Smooth muscle cell (in vitro differentiated cells): ENCODE measurements at regions not wholly inside any gene's neighbourhood (a gene's known extent, or its start where the extent isn't known, plus 50 kb on each side); places are given as distances from the start of the nearest gene placed in this dataset.

ENCODE experiments used
- DNase-seq: peaks from one replicate; lab custom pipeline; 2025; ENCODE audit not compliant: unreplicated experiment; lab: John Stamatoyannopoulos, UW
- H2AFZ ChIP-seq: fragments of 200-600 bp; sonication (generic); 2 replicates; pipeline ENCODE4 v1.6.0; 2016; ENCODE audit warnings: antibody characterized with exemption, low read depth, mild to moderate bottlenecking
- H3F3A ChIP-seq: fragments of 200-600 bp; sonication (generic); 2 replicates; pipeline ENCODE4 v1.6.0; 2017; ENCODE audit warnings: antibody characterized with exemption, low read depth
- H3K27ac ChIP-seq: fragments of 200-600 bp; sonication (generic); 2 replicates; pipeline ENCODE4 v1.5.1; 2016; ENCODE audit warnings: low read depth, mild to moderate bottlenecking
- H3K27me3 ChIP-seq: fragments of 200-600 bp; sonication (generic); 2 replicates; pipeline ENCODE4 v1.6.1; 2016; ENCODE audit warnings: low read depth, mild to moderate bottlenecking
- H3K36me3 ChIP-seq: fragments of 200-600 bp; sonication (generic); 2 replicates; pipeline ENCODE4 v1.5.1; 2016; ENCODE audit warnings: low read depth
- H3K4me1 ChIP-seq: fragments of 200-600 bp; sonication (generic); 2 replicates; pipeline ENCODE4 v1.5.1; 2016; ENCODE audit warnings: low read depth
- H3K4me2 ChIP-seq: fragments of 200-600 bp; sonication (generic); 2 replicates; pipeline ENCODE4 v1.6.0; 2016; ENCODE audit warnings: mild to moderate bottlenecking
- H3K4me3 ChIP-seq: fragments of 200-600 bp; sonication (generic); 2 replicates; pipeline ENCODE4 v1.5.1; 2016; ENCODE audit warnings: mild to moderate bottlenecking
- H3K79me2 ChIP-seq: fragments of 200-600 bp; sonication (generic); 2 replicates; pipeline ENCODE4 v1.6.0; 2016; ENCODE audit warnings: low read depth, mild to moderate bottlenecking
- H3K9ac ChIP-seq: fragments of 200-600 bp; sonication (generic); 2 replicates; pipeline ENCODE4 v1.6.0; 2016; ENCODE audit warnings: low read depth
- H3K9me3 ChIP-seq: fragments of 200-600 bp; sonication (generic); replicated peaks from 2 replicates; pipeline ENCODE4 v1.5.1; 2016; ENCODE audit warnings: low read depth
- H4K20me1 ChIP-seq: fragments of 200-600 bp; sonication (generic); 2 replicates; pipeline ENCODE4 v1.6.0; 2016; ENCODE audit warnings: low read depth
- CTCF ChIP-seq: fragments of 200-600 bp; sonication (generic); IDR thresholded peaks from 2 replicates; pipeline ENCODE4 v1.5.1; 2017; ENCODE audit warnings: borderline replicate concordance, mild to moderate bottlenecking, antibody characterized with exemption; ENCODE audit not compliant: insufficient read depth, poor library complexity, severe bottlenecking
- WGBS: methylation state at CpG from one replicate; pipeline ENCODE4 v1.1.7; 2016; ENCODE audit warnings: low lambda C conversion rate; 5-methylcytosine and 5-hydroxymethylcytosine counted together

- H3K79me2 ChIP-seq, result no peaks in the 10 kb centered on the region
- no peak for TF ChIP-seq CTCF
- H3K4me3 ChIP-seq, result no peak overlapping the region
- no peak overlapping the region for H2AFZ ChIP-seq
- no peaks in the 10 kb centered on the region for H3F3A ChIP-seq
- no peak for DNase-seq
- no peak overlapping the region for H3K9ac ChIP-seq
- no peaks in the 10 kb centered on the region for H3K36me3 ChIP-seq
- H3K4me1 ChIP-seq, result no peaks in the 10 kb centered on the region
- peaks cover 78% of the 10 kb centered on the region for H3K27me3 ChIP-seq
- no peak overlapping the region for H3K27ac ChIP-seq
- H3K4me2 ChIP-seq, result no peak overlapping the region
- H3K9me3 ChIP-seq, result no peaks in the 10 kb centered on the region
- H4K20me1 ChIP-seq, result no peaks in the 10 kb centered on the region
- WGBS, result 88% methylated on average over 4 of the region's 4 CpGs
These were observed 113.0 kb upstream of the WSCD2 start for GRCh38 chr12:108016022-108016564.

GRCh38 chr12:108017472-108018057 lies 111.5 kb upstream of the WSCD2 start:
- Histone ChIP-seq H3K79me2 (no peaks in the 10 kb centered on the region), H3K9me3 (no peaks in the 10 kb centered on the region), H3K4me3 (no peak overlapping the region), H3K9ac (no peak overlapping the region), H3K27ac (no peak overlapping the region), H3K27me3 (peaks cover 67% of the 10 kb centered on the region), H4K20me1 (no peaks in the 10 kb centered on the region), H3F3A (no peaks in the 10 kb centered on the region), H3K4me2 (no peak overlapping the region), H2AFZ (no peak overlapping the region), H3K4me1 (no peaks in the 10 kb centered on the region), H3K36me3 (no peaks in the 10 kb centered on the region)
- DNase-seq, result no peak
- 77% methylated on average over 3 of the region's 3 CpGs for WGBS
- no peak for TF ChIP-seq CTCF

- WGBS, result 55% methylated on average over 2 of the region's 2 CpGs
These were observed 109.2 kb upstream of the WSCD2 start for GRCh38 chr12:108019862-108020261.

More at GRCh38 chr12:108019862-108020261, 109.2 kb upstream of the WSCD2 start:
- Histone ChIP-seq H3F3A (no peaks in the 10 kb centered on the region), H3K9me3 (no peaks in the 10 kb centered on the region), H4K20me1 (no peaks in the 10 kb centered on the region), H3K27ac (no peak overlapping the region), H3K4me2 (no peak overlapping the region), H3K27me3 (peaks cover 53% of the 10 kb centered on the region), H3K4me3 (no peak overlapping the region), H3K9ac (no peak overlapping the region), H3K4me1 (no peaks in the 10 kb centered on the region), H2AFZ (no peak overlapping the region), H3K36me3 (no peaks in the 10 kb centered on the region), H3K79me2 (no peaks in the 10 kb centered on the region)
- TF ChIP-seq CTCF, result no peak
- DNase-seq, result no peak
